ENCODE measurements at regions not wholly inside any gene's neighbourhood (a gene's known extent, or its start where the extent isn't known, plus 50 kb on each side); places are given as distances from the start of the nearest gene placed in this dataset.

GRCh38 chr14:42532194-42532593, 925.5 kb downstream of the LRFN5 start:
- Histone ChIP-seq H3K36me3 (no peaks in the 10 kb centered on the region), H3K4me3 (no peak overlapping the region), H3K27ac (no peak overlapping the region), H3K4me1 (no peaks in the 10 kb centered on the region), H3K9me3 (no peaks in the 10 kb centered on the region), H3K27me3 (no peaks in the 10 kb centered on the region)
- no peak for DNase-seq
- no peak for TF ChIP-seq CTCF (IDR thresholded peaks at IDR 0.05)
- TF ChIP-seq POLR2A (IDR thresholded peaks at IDR 0.05) = no peak

DNA sequence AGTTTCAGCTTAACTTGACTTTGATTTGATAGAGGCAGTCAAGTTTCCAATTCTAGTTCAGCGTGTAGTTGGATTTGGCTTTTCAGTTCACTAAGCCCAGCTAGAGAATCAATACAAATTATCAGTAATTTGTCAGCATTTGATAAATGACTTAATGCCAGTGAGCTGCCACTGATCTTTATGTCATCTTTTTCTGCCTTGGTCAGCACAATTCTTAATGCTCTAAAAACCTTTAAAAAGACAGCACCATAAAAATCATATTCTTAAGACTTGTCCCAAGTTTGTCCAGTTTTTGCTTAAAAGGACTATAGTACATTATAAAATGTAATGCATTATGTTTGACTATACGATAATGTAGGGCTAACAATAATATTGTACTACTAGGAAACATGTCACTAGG, 920.5 kb downstream of the LRFN5 start:
- H3K9me3 ChIP-seq = no peaks in the 10 kb centered on the region
- no peak for TF ChIP-seq POLR2A (IDR thresholded peaks at IDR 0.05)
- no peak for TF ChIP-seq CTCF (IDR thresholded peaks at IDR 0.05)
- DNase-seq = no peak
- no peak overlapping the region for H3K27ac ChIP-seq
- H3K36me3 ChIP-seq = no peaks in the 10 kb centered on the region
- H3K4me1 ChIP-seq = no peaks in the 10 kb centered on the region
- no peak overlapping the region for H3K4me3 ChIP-seq
- no peaks in the 10 kb centered on the region for H3K27me3 ChIP-seq

DNA sequence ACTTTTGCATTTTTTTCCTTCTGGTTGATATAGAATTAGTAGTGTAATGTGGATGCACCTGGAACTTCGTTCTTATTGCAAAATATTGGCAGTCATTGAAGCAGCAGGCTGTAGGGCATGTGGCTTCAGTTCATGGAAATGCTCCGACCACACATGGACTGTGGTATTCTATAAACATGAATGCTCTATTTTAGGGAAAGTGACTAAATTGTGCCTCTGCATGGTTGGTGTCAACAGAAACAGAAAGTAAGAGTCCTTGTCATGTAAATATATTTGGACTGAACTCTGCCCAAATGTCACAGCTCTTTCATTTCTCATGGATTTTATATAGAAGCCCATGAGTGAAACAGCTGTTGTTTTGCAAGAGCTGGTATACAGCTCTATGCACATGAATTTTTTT, 917.0 kb downstream of the LRFN5 start:
- H3K36me3 ChIP-seq = no peaks in the 10 kb centered on the region
- no peak overlapping the region for H3K4me3 ChIP-seq
- H3K9me3 ChIP-seq = no peaks in the 10 kb centered on the region
- H3K27me3 ChIP-seq = no peaks in the 10 kb centered on the region
- DNase-seq = no peak
- H3K27ac ChIP-seq = no peak overlapping the region
- no peaks in the 10 kb centered on the region for H3K4me1 ChIP-seq
- TF ChIP-seq CTCF (IDR thresholded peaks at IDR 0.05) = no peak
- TF ChIP-seq POLR2A (IDR thresholded peaks at IDR 0.05) = no peak

GRCh38 chr14:42517806-42518500, 911.3 kb downstream of the LRFN5 start:
- Histone ChIP-seq H3K4me1 (no peaks in the 10 kb centered on the region), H3K36me3 (no peaks in the 10 kb centered on the region), H3K4me3 (no peak overlapping the region), H3K27ac (no peak overlapping the region), H3K27me3 (no peaks in the 10 kb centered on the region), H3K9me3 (no peaks in the 10 kb centered on the region)
- TF ChIP-seq CTCF (IDR thresholded peaks at IDR 0.05) = no peak
- TF ChIP-seq POLR2A (IDR thresholded peaks at IDR 0.05) = no peak
- DNase-seq = no peak

GRCh38 chr14:42513837-42514236, 907.2 kb downstream of the LRFN5 start:
- Histone ChIP-seq H3K4me3 (no peak overlapping the region), H3K9me3 (no peaks in the 10 kb centered on the region), H3K27ac (no peak overlapping the region), H3K36me3 (no peaks in the 10 kb centered on the region), H3K27me3 (no peaks in the 10 kb centered on the region), H3K4me1 (no peaks in the 10 kb centered on the region)
- TF ChIP-seq POLR2A (IDR thresholded peaks at IDR 0.05) (no peak), CTCF (IDR thresholded peaks at IDR 0.05) (no peak)
- no peak for DNase-seq

GRCh38 chr14:42510071-42510470, 903.4 kb downstream of the LRFN5 start:
- H3K36me3 ChIP-seq = no peaks in the 10 kb centered on the region
- DNase-seq = no peak
- no peaks in the 10 kb centered on the region for H3K27me3 ChIP-seq
- peaks cover 0 to 4% (median 0%) of the 10 kb centered on the region in 4 donors for H3K9me3 ChIP-seq
- no peaks in the 10 kb centered on the region for H3K4me1 ChIP-seq
- no peak overlapping the region for H3K27ac ChIP-seq
- H3K4me3 ChIP-seq = no peak overlapping the region
- TF ChIP-seq POLR2A (IDR thresholded peaks at IDR 0.05) = no peak
- TF ChIP-seq CTCF (IDR thresholded peaks at IDR 0.05) = no peak
